ENCODE measurements at regions not wholly inside any gene's neighbourhood (a gene's known extent, or its start where the extent isn't known, plus 50 kb on each side); places are given as distances from the start of the nearest gene placed in this dataset.

DNA sequence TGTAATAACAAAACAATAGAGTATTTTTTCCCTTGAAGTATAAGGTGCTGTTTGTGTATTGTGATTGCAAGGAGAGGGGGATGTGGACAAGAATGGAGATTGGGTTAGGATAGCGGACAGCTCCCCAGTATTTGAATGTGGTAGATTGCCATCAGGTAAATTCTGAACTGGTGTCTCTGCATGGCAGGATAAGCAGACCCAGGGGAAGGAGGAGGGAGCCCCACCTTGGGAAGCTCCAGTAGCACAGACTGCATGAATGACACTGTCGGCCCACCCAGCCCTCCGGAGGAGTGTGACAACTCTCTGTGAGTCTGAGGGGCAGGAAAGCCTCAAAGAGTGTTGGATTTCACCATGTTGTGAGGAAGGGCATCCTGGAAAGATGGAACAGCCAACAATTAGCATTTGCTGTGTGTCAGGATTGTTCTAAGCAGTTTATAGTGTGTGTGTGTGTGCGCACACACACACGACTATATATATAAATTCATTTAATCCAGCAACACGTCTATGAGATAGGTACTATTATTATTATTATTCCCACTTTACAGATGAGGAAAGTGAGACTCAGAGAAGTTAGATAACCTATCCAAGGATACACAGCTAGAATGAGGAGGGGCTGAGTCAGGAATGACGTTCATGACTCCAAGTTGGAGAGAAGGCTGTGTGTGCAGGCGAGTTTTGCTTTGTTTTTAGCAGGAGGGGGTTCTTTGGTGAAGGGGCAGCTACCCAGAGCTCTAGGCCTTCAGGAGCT, 63.4 kb upstream of the LCTL start (continued):
- TF ChIP-seq FOXK1 (CRISPR knock-in tag; IDR thresholded peaks at IDR 0.05; ENCODE audit: borderline replicate concordance) (no peak), KLF10 (CRISPR knock-in tag; IDR thresholded peaks at IDR 0.05) (no peak), GABPB1 (CRISPR knock-in tag; IDR thresholded peaks at IDR 0.05) (no peak), CHD4 (IDR thresholded peaks at IDR 0.05; ENCODE audit: insufficient read depth, insufficient replicate concordance, low read depth, low read length, poor library complexity, severe bottlenecking) (no peak), BRCA1 (IDR thresholded peaks at IDR 0.05) (no peak), BRCA1 (CRISPR knock-in tag; IDR thresholded peaks at IDR 0.05) (no peak), CBX1 (IDR thresholded peaks at IDR 0.05; ENCODE audit: low read depth) (no peak), MTA3 (IDR thresholded peaks at IDR 0.05; ENCODE audit: borderline replicate concordance) (peak; percentile 57; the same call in 1 of the 2 replicates), MECOM (CRISPR knock-in tag; IDR thresholded peaks at IDR 0.05) (no peak), ARID1B (IDR thresholded peaks at IDR 0.05) (peak; percentile 83), MYBL2 (IDR thresholded peaks at IDR 0.05; ENCODE audit: low read depth) (no peak), MYBL2 (CRISPR knock-in tag; IDR thresholded peaks at IDR 0.05; ENCODE audit: borderline replicate concordance) (no peak), SPI1 (IDR thresholded peaks at IDR 0.05; ENCODE audit: borderline replicate concordance, low read depth, low read length) (no peak), HDAC2 (IDR thresholded peaks at IDR 0.05) (no peak), HMGN3 (IDR thresholded peaks at IDR 0.05; ENCODE audit: borderline replicate concordance, extremely low read depth, insufficient read length, low read depth, low read length) (no peak), EP300 (IDR thresholded peaks at IDR 0.05; ENCODE audit: low read length) (peak; percentile 68; the same call in 1 of the 2 replicates), NEUROD1 (IDR thresholded peaks at IDR 0.05; ENCODE audit: borderline replicate concordance, low read depth, low read length, partially characterized antibody) (no peak), RAD51 (IDR thresholded peaks at IDR 0.05; ENCODE audit: borderline replicate concordance, low read depth) (no peak), STAG1 (CRISPR knock-in tag; IDR thresholded peaks at IDR 0.05; ENCODE audit: borderline replicate concordance) (no peak), ZNF79 (CRISPR knock-in tag; IDR thresholded peaks at IDR 0.05; ENCODE audit: low read depth) (no peak), HSF4 (CRISPR knock-in tag; IDR thresholded peaks at IDR 0.05; ENCODE audit: borderline replicate concordance) (no peak), SIN3A (IDR thresholded peaks at IDR 0.05; ENCODE audit: borderline replicate concordance in 2 of 2, control insufficient read depth in 1 of 2, low read depth in 2 of 2, low read length in 2 of 2) (no peak)
- TF ChIP-seq, protein P1, sequence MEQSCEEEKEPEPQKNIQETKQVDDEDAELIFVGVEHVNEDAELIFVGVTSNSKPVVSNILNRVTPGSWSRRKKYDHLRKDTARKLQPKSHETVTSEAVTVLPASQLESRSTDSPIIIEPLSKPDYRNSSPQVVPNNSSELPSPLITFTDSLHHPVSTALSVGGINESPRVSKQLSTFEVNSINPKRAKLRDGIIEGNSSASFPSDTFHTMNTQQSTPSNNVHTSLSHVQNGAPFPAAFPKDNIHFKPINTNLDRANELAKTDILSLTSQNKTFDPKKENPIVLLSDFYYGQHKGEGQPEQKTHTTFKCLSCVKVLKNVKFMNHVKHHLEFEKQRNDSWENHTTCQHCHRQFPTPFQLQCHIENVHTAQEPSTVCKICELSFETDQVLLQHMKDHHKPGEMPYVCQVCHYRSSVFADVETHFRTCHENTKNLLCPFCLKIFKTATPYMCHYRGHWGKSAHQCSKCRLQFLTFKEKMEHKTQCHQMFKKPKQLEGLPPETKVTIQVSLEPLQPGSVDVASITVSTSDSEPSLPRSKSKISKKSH (CRISPR knock-in tag; IDR thresholded peaks at IDR 0.05): no peak
- TF ChIP-seq, protein P2, sequence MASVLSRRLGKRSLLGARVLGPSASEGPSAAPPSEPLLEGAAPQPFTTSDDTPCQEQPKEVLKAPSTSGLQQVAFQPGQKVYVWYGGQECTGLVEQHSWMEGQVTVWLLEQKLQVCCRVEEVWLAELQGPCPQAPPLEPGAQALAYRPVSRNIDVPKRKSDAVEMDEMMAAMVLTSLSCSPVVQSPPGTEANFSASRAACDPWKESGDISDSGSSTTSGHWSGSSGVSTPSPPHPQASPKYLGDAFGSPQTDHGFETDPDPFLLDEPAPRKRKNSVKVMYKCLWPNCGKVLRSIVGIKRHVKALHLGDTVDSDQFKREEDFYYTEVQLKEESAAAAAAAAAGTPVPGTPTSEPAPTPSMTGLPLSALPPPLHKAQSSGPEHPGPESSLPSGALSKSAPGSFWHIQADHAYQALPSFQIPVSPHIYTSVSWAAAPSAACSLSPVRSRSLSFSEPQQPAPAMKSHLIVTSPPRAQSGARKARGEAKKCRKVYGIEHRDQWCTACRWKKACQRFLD (CRISPR knock-in tag; IDR thresholded peaks at IDR 0.05): 0 out of 2 replicates have a peak, but pooled peaks have one; percentile 45
- TF ChIP-seq, protein P3, sequence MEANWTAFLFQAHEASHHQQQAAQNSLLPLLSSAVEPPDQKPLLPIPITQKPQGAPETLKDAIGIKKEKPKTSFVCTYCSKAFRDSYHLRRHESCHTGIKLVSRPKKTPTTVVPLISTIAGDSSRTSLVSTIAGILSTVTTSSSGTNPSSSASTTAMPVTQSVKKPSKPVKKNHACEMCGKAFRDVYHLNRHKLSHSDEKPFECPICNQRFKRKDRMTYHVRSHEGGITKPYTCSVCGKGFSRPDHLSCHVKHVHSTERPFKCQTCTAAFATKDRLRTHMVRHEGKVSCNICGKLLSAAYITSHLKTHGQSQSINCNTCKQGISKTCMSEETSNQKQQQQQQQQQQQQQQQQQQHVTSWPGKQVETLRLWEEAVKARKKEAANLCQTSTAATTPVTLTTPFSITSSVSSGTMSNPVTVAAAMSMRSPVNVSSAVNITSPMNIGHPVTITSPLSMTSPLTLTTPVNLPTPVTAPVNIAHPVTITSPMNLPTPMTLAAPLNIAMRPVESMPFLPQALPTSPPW (CRISPR knock-in tag; IDR thresholded peaks at IDR 0.05): peak; percentile 68

Data from K562 (cell line).